MCF 10A (cell line): ENCODE measurements at regions not wholly inside any gene's neighbourhood (a gene's known extent, or its start where the extent isn't known, plus 50 kb on each side); places are given as distances from the start of the nearest gene placed in this dataset.
"Not testable (repeated sequence)": the region's sequence is repeated elsewhere in the genome, so short reads cannot be mapped to it uniquely, and the experiment has no call there.

ENCODE experiments used
- BruUV-seq: library from RNA; stranded (reverse); fragments of 400-500 nt; replicated peaks from 2 replicates; lab custom pipeline; 2021; lab: Mats Ljungman, UMichigan
- CTCF ChIA-PET: fragments of 300-600 bp; sonication (Branson Sonifier 250); formaldehyde crosslinking; extraction: SDS; loops from one replicate; lab custom pipeline; 2021; ENCODE audit warnings: antibody characterized with exemption, inconsistent platforms; lab: Yijun Ruan, JAX
- POLR2A ChIA-PET: fragments of 300-600, 350-650 bp; sonication (Branson Sonifier 250); formaldehyde crosslinking; extraction: SDS; loops from one replicate; lab custom pipeline; 2020; ENCODE audit warnings: antibody characterized with exemption, inconsistent platforms; lab: Yijun Ruan, JAX
- DNase-seq: peaks from one replicate; pipeline ENCODE4 v3.0.0-alpha.2; 2018; ENCODE audit not compliant: unreplicated experiment
- H3K27ac Mint-ChIP-seq: one replicate; pipeline ENCODE4 v1.8.0; 2022; ENCODE audit warnings: mild to moderate bottlenecking, low read depth, mixed read lengths; ENCODE audit not compliant: unreplicated experiment
- H3K27me3 Mint-ChIP-seq: one replicate; pipeline ENCODE4 v1.8.0; 2022; ENCODE audit warnings: mixed read lengths; ENCODE audit not compliant: insufficient read depth, unreplicated experiment
- H3K36me3 Mint-ChIP-seq: one replicate; pipeline ENCODE4 v1.8.0; 2022; ENCODE audit warnings: mild to moderate bottlenecking, moderate library complexity, mixed read lengths; ENCODE audit not compliant: insufficient read depth, unreplicated experiment
- H3K4me1 Mint-ChIP-seq: one replicate; pipeline ENCODE4 v1.8.0; 2022; ENCODE audit warnings: mixed read lengths; ENCODE audit not compliant: insufficient read depth, unreplicated experiment
- H3K4me3 Mint-ChIP-seq: one replicate; pipeline ENCODE4 v1.8.0; 2022; ENCODE audit warnings: mild to moderate bottlenecking, moderate library complexity, mixed read lengths; ENCODE audit not compliant: unreplicated experiment
- H3K9me3 Mint-ChIP-seq: one replicate; pipeline ENCODE4 v1.8.0; 2022; ENCODE audit warnings: mixed read lengths; ENCODE audit not compliant: unreplicated experiment
- CTCF ChIP-seq: fragments of 200-600 bp; IDR thresholded peaks from one replicate; pipeline ENCODE4 v1.8.0; 2022; ENCODE audit warnings: antibody characterized with exemption, mild to moderate bottlenecking; ENCODE audit not compliant: unreplicated experiment
- intact Hi-C: fragments of 100-400 bp; cut with micrococcal nuclease; formaldehyde crosslinking; loops from 2 replicates; pipeline ENCODE4 v1.14.1; 2022

GRCh38 chr3:159674583-159674982 is 314.1 kb upstream of the IL12A start:
- no TSS peak for BruUV-seq
- peak; percentile 4 for DNase-seq

GRCh38 chr3:159675285-159675684 is 313.4 kb upstream of the IL12A start:
- no peak for DNase-seq
- intact Hi-C loops = no loop called here

More at GRCh38 chr3:159674583-159674982, 314.1 kb upstream of the IL12A start:
- Mint-ChIP-seq H3K36me3 (no peaks in the 10 kb centered on the region), H3K4me1 (no peaks in the 10 kb centered on the region), H3K9me3 (no peaks in the 10 kb centered on the region), H3K27me3 (no peaks in the 10 kb centered on the region), H3K27ac (no peak overlapping the region), H3K4me3 (no peak overlapping the region)
- no peak for TF ChIP-seq CTCF
- CTCF ChIA-PET = interaction anchor here (0.5 to 0.7 kb wide), 2 partner anchors 68 to 145 kb away, joined by 3 read pairs; no protein-coding TSS in a partner anchor
- POLR2A ChIA-PET = no interaction called here
- intact Hi-C loops = no loop called here

GRCh38 chr3:159679900-159680299 is 308.7 kb upstream of the IL12A start:
- ChIA-PET CTCF (no interaction called here), POLR2A (no interaction called here)
- H3K9me3 Mint-ChIP-seq = no peaks in the 10 kb centered on the region
- no peak overlapping the region for H3K27ac Mint-ChIP-seq
- no peaks in the 10 kb centered on the region for H3K36me3 Mint-ChIP-seq
- DNase-seq = no peak
- BruUV-seq = no TSS peak
- no peaks in the 10 kb centered on the region for H3K4me1 Mint-ChIP-seq
- intact Hi-C loops = no loop called here
- no peak overlapping the region for H3K4me3 Mint-ChIP-seq
- no peak for TF ChIP-seq CTCF
- H3K27me3 Mint-ChIP-seq = no peaks in the 10 kb centered on the region

More at GRCh38 chr3:159675285-159675684, 313.4 kb upstream of the IL12A start:
- Mint-ChIP-seq H3K4me3 (no peak overlapping the region), H3K27ac (no peak overlapping the region), H3K36me3 (no peaks in the 10 kb centered on the region), H3K9me3 (no peaks in the 10 kb centered on the region), H3K27me3 (no peaks in the 10 kb centered on the region), H3K4me1 (no peaks in the 10 kb centered on the region)
- TF ChIP-seq CTCF = no peak
- ChIA-PET CTCF (interaction anchor here (0.5 to 0.7 kb wide), 2 partner anchors 67 to 145 kb away, joined by 3 read pairs; no protein-coding TSS in a partner anchor), POLR2A (no interaction called here)
- BruUV-seq = no TSS peak

GRCh38 chr3:159681717-159682116 is 306.9 kb upstream of the IL12A start:
- H3K4me1 Mint-ChIP-seq, H3K4me3 Mint-ChIP-seq, POLR2A ChIA-PET, H3K27ac Mint-ChIP-seq, H3K9me3 Mint-ChIP-seq, BruUV-seq, intact Hi-C loops, H3K36me3 Mint-ChIP-seq, CTCF ChIA-PET, H3K27me3 Mint-ChIP-seq, DNase-seq: not testable (repeated sequence)
